ENCODE measurements at regions not wholly inside any gene's neighbourhood (a gene's known extent, or its start where the extent isn't known, plus 50 kb on each side); places are given as distances from the start of the nearest gene placed in this dataset.

DNA sequence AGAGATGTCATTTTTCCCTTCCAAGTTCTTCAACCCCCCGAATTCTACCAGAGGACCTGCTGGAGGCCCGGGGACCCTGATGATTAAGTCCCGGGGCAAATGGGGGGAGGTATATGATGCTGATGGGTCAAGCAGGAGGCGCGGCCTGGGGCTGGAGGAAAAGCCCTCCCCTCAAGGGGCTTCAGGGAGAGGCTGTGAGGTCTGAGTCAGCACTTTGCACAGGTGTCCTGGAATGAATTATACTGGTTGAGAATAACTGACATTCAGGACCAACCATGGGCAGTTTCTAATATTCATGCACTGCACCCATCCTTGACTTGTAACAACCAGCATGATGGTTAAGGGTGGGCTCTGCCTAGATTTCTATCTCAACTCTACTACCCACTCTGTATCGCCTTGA, 146.8 kb upstream of the SYT13 start:
- ATAC-seq (ENCODE audit: insufficient number of reproducible peaks, low FRiP score, low read depth) = no peak
- no peak for DNase-seq (ENCODE audit: low spot score)
- no peak for TF ChIP-seq CTCF (IDR thresholded peaks at IDR 0.05)
- no peaks in the 10 kb centered on the region for H3K36me3 ChIP-seq
- no peaks in the 10 kb centered on the region for H3K27me3 ChIP-seq (replicated peaks; ENCODE audit: insufficient read depth)
- H3K4me3 ChIP-seq = no peak overlapping the region
- H3K27ac ChIP-seq = no peak overlapping the region
- peaks cover 0 to 15% of the 10 kb centered on the region in 2 donors for H3K4me1 ChIP-seq (ENCODE audit: control insufficient read depth in 1 of 2, low read depth in 2 of 2)
- H3K9me3 ChIP-seq = no peaks in the 10 kb centered on the region

DNA sequence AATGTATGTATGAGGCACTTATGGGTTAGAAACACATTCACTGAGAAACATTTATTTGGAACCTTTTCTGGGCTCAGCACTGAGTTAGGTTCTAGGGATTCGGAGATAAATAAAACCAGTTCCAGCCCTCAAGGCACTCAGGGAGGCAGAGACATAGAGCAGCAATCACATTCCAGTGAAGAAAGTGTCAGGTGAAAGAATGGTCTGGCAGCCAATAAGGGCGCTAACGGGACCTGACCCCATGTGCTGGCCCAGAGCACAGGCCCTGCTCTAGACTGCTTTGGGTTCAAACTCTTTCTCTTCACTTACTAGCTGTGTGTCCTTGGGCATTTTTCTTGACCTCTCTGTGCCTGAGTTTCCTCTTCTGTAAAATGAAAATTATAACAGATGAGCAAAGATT, 146.0 kb upstream of the SYT13 start:
- Histone ChIP-seq H3K36me3 (no peaks in the 10 kb centered on the region), H3K9me3 (no peaks in the 10 kb centered on the region), H3K4me3 (no peak overlapping the region), H3K27ac (no peak overlapping the region), H3K27me3 (replicated peaks; ENCODE audit: insufficient read depth) (no peaks in the 10 kb centered on the region), H3K4me1 (ENCODE audit: control insufficient read depth in 1 of 2, low read depth in 2 of 2) (peaks cover 0 to 15% of the 10 kb centered on the region in 2 donors)
- ATAC-seq (ENCODE audit: insufficient number of reproducible peaks, low FRiP score, low read depth) (no peak), DNase-seq (ENCODE audit: low spot score) (no peak)
- no peak for TF ChIP-seq CTCF (IDR thresholded peaks at IDR 0.05)

GRCh38 chr11:45431046-45432018, 145.2 kb upstream of the SYT13 start:
- ATAC-seq (ENCODE audit: insufficient number of reproducible peaks, low FRiP score, low read depth) (no peak), DNase-seq (ENCODE audit: low spot score) (no peak)
- no peak overlapping the region for H3K27ac ChIP-seq
- no peak overlapping the region for H3K4me3 ChIP-seq
- no peaks in the 10 kb centered on the region for H3K9me3 ChIP-seq
- H3K27me3 ChIP-seq (replicated peaks; ENCODE audit: insufficient read depth) = no peaks in the 10 kb centered on the region
- H3K36me3 ChIP-seq = no peaks in the 10 kb centered on the region
- H3K4me1 ChIP-seq (ENCODE audit: control insufficient read depth in 1 of 2, low read depth in 2 of 2) = peaks cover 0 to 15% of the 10 kb centered on the region in 2 donors
- TF ChIP-seq CTCF (IDR thresholded peaks at IDR 0.05) = no peak

- H3K4me1 ChIP-seq (ENCODE audit: control insufficient read depth in 1 of 2, low read depth in 2 of 2) = peaks cover 2 to 20% of the 10 kb centered on the region in 2 donors
- no peak overlapping the region for H3K27ac ChIP-seq
- no peak overlapping the region for H3K4me3 ChIP-seq
- no peak for ATAC-seq (ENCODE audit: insufficient number of reproducible peaks, low FRiP score, low read depth)
- no peaks in the 10 kb centered on the region for H3K36me3 ChIP-seq
- H3K27me3 ChIP-seq (replicated peaks; ENCODE audit: insufficient read depth) = no peaks in the 10 kb centered on the region
- no peak for DNase-seq (ENCODE audit: low spot score)
- TF ChIP-seq CTCF (IDR thresholded peaks at IDR 0.05) = no peak
- no peaks in the 10 kb centered on the region for H3K9me3 ChIP-seq
These were observed 144.2 kb upstream of the SYT13 start for GRCh38 chr11:45430361-45430760.

DNA sequence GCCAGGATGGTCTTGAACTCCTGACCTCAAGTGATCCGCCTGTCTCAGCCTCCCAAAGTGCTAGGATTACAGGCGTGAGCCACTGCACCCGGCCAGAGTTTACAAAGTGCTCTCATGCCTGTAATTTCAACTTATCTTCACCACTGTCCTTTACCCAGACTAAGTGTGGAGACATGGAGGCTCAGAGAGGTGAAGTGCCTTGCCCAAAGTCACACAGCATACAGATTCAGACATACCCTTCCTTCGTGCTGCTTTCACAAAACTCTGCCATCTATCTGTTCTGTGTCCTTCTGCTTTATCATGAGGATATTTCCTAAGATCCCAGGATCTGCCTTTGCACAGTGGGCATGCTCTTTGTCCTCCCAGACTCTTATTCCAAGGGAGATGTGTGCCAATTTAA, 143.6 kb upstream of the SYT13 start:
- no peak for ATAC-seq (ENCODE audit: insufficient number of reproducible peaks, low FRiP score, low read depth)
- peaks cover 8 to 26% of the 10 kb centered on the region in 2 donors for H3K4me1 ChIP-seq (ENCODE audit: control insufficient read depth in 1 of 2, low read depth in 2 of 2)
- H3K36me3 ChIP-seq = no peaks in the 10 kb centered on the region
- no peaks in the 10 kb centered on the region for H3K9me3 ChIP-seq
- no peak overlapping the region for H3K4me3 ChIP-seq
- H3K27ac ChIP-seq = no peak overlapping the region
- DNase-seq (ENCODE audit: low spot score) = no peak
- no peak for TF ChIP-seq CTCF (IDR thresholded peaks at IDR 0.05)
- no peaks in the 10 kb centered on the region for H3K27me3 ChIP-seq (replicated peaks; ENCODE audit: insufficient read depth)
